Colonic mucosa (tissue), 4 donors: ENCODE measurements at regions not wholly inside any gene's neighbourhood (a gene's known extent, or its start where the extent isn't known, plus 50 kb on each side); places are given as distances from the start of the nearest gene placed in this dataset.

Experiments used
- DNase-seq: peaks from one replicate; pipeline ENCODE4 v3.0.0-alpha.2; 2020
- H3K27ac ChIP-seq: fragments of 200-600 bp; one replicate; pipeline ENCODE4 v1.8.0; 2021
- H3K27me3 ChIP-seq: fragments of 200-600 bp; one replicate; pipeline ENCODE4 v1.8.0; 2021
- H3K36me3 ChIP-seq: fragments of 200-600 bp; one replicate; pipeline ENCODE4 v1.8.0; 2021
- H3K4me1 ChIP-seq: fragments of 200-600 bp; one replicate; pipeline ENCODE4 v1.8.0; 2021; ENCODE audit warnings: mild to moderate bottlenecking
- H3K4me3 ChIP-seq: fragments of 200-600 bp; one replicate; pipeline ENCODE4 v1.8.0; 2021
- H3K9ac ChIP-seq, 2 donors: one replicate each; pipeline ENCODE4 v1.7.0; 2013; ENCODE audit warnings: control low read depth in 2 of 2, low read depth in 2 of 2, low read length in 2 of 2
- H3K9me3 ChIP-seq: fragments of 200-600 bp; one replicate; pipeline ENCODE4 v1.8.0; 2021
- intact Hi-C: fragments of 100-400 bp; cut with DNase I; formaldehyde crosslinking; loops from one replicate; pipeline ENCODE4 v1.14.1; 2022
- TF ChIP-seq, protein P1 (sequence below): fragments of 200-600 bp; IDR thresholded peaks from one replicate; pipeline ENCODE4 v1.8.0; 2022; ENCODE audit warnings: antibody characterized with exemption, mild to moderate bottlenecking
- donor health status: healthy.
- donor health status: DM: no; HTN: no; CAD: no.
- donor health status: DM: no; HTN: no; CAD: no.

DNA sequence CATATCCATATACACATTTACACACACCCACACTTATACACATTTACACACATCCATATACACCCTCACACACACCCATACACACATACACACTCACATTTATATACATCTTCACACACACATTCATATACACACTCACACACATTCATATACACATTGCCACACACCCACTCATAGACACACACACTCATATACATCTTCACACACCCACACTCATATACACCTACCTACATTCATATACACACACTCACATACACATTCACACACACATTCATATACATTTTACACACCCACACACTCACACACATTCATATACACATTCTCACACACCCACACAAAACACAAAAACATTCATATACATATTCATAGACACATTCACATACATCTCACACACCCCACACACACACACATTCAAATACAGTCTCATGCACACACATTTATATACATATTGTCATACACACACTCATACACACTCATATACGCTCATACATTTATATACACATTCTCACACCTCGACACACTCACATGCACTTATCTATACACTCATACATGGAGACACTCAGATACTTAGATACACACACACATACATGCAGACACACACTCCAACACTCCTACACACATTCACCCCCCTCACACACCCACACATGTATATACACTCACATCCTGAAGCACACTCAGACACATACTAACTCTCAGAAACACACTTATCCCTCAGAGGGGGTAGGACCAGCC, 82.1 kb downstream of the MRPL14 start:
- intact Hi-C loops, result no loop called here
- Histone ChIP-seq H3K4me3 (no peak overlapping the region), H3K27ac (no peak overlapping the region), H3K9me3 (no peaks in the 10 kb centered on the region), H3K9ac (no peak overlapping the region), H3K36me3 (no peaks in the 10 kb centered on the region), H3K4me1 (no peaks in the 10 kb centered on the region), H3K27me3 (no peaks in the 10 kb centered on the region)
- DNase-seq, result no peak
- TF ChIP-seq, protein P1, sequence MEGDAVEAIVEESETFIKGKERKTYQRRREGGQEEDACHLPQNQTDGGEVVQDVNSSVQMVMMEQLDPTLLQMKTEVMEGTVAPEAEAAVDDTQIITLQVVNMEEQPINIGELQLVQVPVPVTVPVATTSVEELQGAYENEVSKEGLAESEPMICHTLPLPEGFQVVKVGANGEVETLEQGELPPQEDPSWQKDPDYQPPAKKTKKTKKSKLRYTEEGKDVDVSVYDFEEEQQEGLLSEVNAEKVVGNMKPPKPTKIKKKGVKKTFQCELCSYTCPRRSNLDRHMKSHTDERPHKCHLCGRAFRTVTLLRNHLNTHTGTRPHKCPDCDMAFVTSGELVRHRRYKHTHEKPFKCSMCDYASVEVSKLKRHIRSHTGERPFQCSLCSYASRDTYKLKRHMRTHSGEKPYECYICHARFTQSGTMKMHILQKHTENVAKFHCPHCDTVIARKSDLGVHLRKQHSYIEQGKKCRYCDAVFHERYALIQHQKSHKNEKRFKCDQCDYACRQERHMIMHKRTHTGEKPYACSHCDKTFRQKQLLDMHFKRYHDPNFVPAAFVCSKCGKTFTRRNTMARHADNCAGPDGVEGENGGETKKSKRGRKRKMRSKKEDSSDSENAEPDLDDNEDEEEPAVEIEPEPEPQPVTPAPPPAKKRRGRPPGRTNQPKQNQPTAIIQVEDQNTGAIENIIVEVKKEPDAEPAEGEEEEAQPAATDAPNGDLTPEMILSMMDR, result no peak

DNA sequence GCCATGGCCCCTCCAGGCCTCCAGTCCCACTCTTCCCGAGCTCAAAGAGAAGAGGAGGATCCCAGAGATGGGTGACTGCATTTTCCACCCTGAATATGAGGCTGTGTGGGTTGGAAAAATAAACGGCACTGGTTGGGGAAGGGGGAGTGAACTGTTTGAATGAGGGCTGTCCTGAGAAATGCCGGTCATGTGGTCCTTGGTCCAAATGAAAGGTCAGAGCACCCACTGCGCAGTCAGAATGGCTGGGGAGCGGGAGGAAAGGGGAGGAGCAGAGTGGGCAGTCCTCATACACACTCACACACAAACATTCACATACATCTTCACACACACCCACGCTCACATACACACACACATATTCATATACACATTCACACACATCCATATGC, 83.1 kb downstream of the MRPL14 start:
- Histone ChIP-seq H3K9me3 (no peaks in the 10 kb centered on the region), H3K27me3 (no peaks in the 10 kb centered on the region), H3K36me3 (no peaks in the 10 kb centered on the region), H3K4me1 (no peaks in the 10 kb centered on the region), H3K9ac (no peak overlapping the region), H3K27ac (no peak overlapping the region), H3K4me3 (no peak overlapping the region)
- TF ChIP-seq, protein P1, result no peak
- no peak for DNase-seq
- intact Hi-C loops, result no loop called here

DNA sequence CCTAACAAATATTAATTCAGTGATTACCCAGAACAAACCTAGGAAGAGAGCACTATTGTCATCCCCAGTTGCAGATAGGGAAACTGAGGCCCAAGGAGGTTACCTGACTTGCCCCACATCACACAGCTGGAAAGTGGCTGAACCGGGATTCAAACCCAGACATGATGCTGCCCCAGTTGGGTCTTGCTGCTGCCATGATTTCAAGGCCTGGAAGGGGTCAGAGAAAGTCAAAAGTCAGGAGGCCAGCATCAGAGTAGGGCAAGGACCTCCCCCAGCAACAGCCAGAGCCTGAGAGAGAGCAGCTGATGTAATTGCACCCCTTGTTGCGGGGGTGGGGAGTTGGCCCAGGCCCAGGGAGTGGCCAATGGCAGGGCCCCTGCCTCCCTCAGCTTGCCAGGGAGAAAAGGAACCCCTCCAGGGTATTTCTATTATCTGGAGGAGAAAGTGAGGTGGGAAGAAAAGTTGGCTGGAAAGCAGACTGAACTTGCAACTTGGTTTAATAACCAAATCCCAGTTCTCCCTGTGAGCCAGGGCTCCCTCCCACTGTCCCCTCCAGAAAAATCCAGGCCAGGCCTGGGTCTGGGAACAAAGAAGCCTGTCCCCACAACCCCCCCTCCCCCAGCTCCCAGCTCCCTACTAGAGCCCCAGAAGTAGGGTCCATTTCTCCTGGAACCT, 83.6 kb downstream of the MRPL14 start:
- no peaks in the 10 kb centered on the region for H3K4me1 ChIP-seq
- intact Hi-C loops, result no loop called here
- TF ChIP-seq, protein P1, result no peak
- H3K4me3 ChIP-seq, result no peak overlapping the region
- no peaks in the 10 kb centered on the region for H3K36me3 ChIP-seq
- no peak overlapping the region for H3K27ac ChIP-seq
- H3K9me3 ChIP-seq, result no peaks in the 10 kb centered on the region
- DNase-seq, result no peak
- H3K9ac ChIP-seq, result no peak overlapping the region
- H3K27me3 ChIP-seq, result no peaks in the 10 kb centered on the region

DNA sequence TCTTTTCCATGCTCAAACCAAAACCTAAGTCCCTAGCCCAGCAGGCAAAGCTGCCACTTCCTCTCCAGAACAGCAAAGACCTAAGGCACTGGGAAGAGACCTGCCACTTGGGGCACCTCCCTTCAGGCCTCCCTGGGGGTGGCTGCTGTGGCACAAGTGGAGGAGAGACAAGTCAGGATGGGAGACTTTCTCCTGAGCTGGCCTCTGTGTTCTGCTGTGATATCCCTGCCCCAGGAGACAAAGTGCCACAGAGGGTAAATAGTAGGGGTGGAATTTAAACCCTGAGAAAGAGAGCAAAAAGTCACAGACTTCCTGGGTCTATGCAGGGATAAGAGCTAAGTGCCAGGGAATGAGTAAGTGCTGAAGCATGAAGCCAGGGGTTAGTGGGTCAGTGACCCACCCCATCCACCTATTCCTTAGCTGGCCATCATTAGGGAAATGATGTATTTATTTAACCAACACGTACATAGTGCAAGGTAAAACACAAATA, 84.2 kb downstream of the MRPL14 start:
- TF ChIP-seq, protein P1, result no peak
- Histone ChIP-seq H3K36me3 (no peaks in the 10 kb centered on the region), H3K27me3 (no peaks in the 10 kb centered on the region), H3K4me3 (no peak overlapping the region), H3K27ac (no peak overlapping the region), H3K9me3 (no peaks in the 10 kb centered on the region), H3K4me1 (no peaks in the 10 kb centered on the region), H3K9ac (no peak overlapping the region)
- intact Hi-C loops, result no loop called here
- DNase-seq, result no peak

DNA sequence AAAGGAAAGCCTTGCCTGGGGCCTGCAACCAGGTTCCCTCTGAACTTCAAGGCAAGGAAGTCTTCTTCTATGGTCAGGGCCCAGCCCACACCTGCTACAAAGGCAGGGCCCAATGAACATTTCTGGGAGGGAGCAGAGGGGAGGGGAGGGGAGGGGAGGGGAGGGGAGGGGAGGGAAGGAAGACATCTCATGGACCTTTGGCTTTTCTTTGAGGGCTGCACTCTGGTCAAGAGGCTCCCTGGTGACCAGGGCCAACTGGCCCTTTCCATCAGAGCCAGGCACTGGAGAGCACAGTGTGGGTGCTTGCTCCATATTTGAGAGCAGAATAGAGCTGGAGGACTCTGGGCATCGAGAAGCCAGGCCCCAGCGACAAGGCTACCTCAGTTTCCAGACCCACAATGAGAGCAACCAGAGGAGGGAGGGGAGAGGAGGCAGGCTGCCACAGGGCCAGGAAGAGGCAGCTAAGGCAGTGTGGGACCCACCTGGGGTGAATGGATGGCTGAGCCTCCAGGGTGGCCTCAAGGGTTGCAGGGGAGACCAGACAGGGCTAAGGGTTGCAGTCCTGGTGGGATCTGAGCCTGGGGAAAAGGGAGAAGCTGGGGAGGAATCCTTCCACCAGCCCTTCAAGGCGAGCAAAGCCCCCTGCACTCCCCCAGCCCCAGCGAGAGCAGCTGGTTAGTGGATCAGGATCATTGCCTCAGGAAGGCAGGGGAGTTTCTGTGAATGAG, 84.8 kb downstream of the MRPL14 start:
- intact Hi-C loops, result no loop called here
- Histone ChIP-seq H3K36me3 (no peaks in the 10 kb centered on the region), H3K4me3 (no peak overlapping the region), H3K27me3 (no peaks in the 10 kb centered on the region), H3K4me1 (no peaks in the 10 kb centered on the region), H3K9ac (no peak overlapping the region), H3K27ac (no peak overlapping the region), H3K9me3 (no peaks in the 10 kb centered on the region)
- TF ChIP-seq, protein P1, result no peak
- no peak for DNase-seq
